Epithelial cell of esophagus (primary cell): ENCODE measurements at regions not wholly inside any gene's neighbourhood (a gene's known extent, or its start where the extent isn't known, plus 50 kb on each side); places are given as distances from the start of the nearest gene placed in this dataset.
"Not testable (repeated sequence)": the region's sequence is repeated elsewhere in the genome, so short reads cannot be mapped to it uniquely, and the experiment has no call there.

ENCODE experiments used
- DNase-seq: peaks from one replicate; pipeline ENCODE4 v3.0.0; 2010; ENCODE audit warnings: low read depth
- H3K4me3 ChIP-seq: 2 replicates; pipeline ENCODE4 v1.5.1; 2011; ENCODE audit warnings: mild to moderate bottlenecking, low read length, control low read depth
- TF ChIP-seq, protein P1 (sequence below): IDR thresholded peaks from 2 replicates; pipeline ENCODE4 v1.5.1; 2011; ENCODE audit warnings: low read depth, mild to moderate bottlenecking, low read length, control low read depth, inconsistent platforms; ENCODE audit not compliant: insufficient read depth; ENCODE audit errors: missing control alignments

DNA sequence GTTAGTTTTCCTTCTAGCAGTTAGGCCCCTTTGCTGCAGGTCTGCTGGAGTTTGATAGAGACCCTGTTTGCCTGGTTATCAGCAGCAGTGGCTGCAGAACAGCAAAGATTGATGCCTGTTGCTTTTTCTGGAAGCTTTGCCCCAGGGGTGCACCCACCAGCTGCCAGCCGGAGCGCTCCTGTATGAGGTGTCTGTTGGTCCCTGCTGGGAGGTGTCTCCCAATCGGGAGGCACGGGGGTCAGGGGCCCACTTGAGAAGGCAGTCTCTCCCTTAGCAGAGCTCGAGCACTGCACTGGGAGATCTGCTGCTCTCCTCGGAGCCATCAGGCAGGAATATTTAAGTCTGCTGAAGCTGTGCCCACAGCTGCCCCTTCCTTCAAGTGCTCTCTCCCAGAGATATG, 825.3 kb upstream of the GRM7 start:
- no peak for DNase-seq
- TF ChIP-seq, protein P1, sequence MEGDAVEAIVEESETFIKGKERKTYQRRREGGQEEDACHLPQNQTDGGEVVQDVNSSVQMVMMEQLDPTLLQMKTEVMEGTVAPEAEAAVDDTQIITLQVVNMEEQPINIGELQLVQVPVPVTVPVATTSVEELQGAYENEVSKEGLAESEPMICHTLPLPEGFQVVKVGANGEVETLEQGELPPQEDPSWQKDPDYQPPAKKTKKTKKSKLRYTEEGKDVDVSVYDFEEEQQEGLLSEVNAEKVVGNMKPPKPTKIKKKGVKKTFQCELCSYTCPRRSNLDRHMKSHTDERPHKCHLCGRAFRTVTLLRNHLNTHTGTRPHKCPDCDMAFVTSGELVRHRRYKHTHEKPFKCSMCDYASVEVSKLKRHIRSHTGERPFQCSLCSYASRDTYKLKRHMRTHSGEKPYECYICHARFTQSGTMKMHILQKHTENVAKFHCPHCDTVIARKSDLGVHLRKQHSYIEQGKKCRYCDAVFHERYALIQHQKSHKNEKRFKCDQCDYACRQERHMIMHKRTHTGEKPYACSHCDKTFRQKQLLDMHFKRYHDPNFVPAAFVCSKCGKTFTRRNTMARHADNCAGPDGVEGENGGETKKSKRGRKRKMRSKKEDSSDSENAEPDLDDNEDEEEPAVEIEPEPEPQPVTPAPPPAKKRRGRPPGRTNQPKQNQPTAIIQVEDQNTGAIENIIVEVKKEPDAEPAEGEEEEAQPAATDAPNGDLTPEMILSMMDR: no peak
- H3K4me3 ChIP-seq: no peak overlapping the region

DNA sequence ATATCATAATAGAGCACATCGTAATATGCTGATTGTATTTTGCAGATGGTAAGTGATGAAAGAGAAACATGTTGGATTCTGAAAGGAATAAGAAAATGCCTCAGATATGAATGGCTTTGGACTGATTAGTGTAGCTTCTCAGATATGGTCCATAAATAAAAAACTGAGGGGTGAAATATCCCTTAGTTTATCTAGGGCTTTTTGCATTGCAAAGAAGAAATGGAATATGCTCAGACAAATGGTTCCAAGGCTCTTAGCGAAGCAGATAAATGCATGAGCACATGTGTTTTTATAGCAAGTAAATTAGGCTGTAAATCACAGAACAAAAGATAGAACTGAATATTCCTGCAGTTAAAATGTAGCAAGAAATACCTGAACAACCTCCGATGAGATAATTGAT, 820.9 kb upstream of the GRM7 start:
- DNase-seq: no peak
- H3K4me3 ChIP-seq: no peak overlapping the region
- TF ChIP-seq, protein P1: no peak

DNA sequence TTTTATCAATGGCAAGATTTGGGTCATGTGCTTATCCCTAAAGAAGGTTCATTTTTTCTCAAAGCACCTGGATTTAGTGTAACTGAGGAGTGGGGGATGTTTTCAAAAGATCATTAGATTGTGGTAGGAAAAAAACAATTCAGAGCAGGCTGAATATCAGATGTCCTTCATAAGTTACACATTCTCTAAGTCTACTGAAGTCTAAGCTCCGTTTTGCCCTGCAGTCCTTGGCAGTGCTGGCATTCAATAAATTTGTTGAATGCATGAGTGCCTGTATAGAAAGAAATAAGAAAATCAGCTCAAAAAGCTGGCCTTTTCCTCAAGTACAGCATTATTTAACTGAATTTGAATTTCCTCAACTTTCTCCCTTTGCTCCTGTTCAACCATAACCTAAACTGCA, 819.0 kb upstream of the GRM7 start:
- no peak for DNase-seq
- TF ChIP-seq, protein P1: no peak
- no peak overlapping the region for H3K4me3 ChIP-seq

DNA sequence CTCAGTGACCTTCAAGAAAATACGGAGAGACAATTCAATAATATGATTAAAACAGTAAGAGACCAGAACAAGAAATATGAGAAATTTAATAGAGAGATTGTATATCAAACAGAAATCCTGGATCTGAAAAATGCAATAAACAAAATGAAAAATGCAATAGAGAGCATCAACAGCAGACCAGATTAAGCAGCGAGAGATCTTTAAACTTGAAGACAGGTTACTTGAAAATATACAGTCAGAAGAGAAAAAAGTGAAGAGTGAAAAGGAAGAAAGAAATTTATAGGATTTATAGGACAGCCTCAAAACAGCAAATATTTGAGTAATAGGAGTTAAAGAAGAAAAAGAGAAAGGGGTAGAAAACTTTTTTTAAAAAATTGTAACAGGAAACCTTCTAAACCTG, 813.9 kb upstream of the GRM7 start:
- TF ChIP-seq, protein P1: no peak
- no peak overlapping the region for H3K4me3 ChIP-seq
- DNase-seq: no peak

DNA sequence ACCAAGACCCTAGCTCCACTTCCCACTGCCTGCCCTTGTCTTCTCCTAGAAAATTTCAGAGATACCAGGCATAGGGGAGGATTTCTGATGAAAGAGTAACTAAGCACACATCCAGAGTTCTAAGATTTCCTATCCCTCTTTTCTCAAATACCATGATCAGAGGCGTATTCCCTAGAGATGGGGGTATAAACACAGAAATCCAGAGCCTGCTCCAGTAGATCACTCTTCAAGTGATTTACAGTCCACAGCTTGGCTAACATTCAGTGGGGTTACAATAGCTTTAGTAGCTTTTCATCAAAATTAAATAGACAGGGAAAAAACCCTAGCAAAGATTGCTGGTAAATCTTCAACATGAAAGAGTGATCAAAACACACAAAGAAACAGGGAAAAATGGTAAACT, 800.7 kb upstream of the GRM7 start:
- TF ChIP-seq, protein P1: no peak
- DNase-seq: no peak
- no peak overlapping the region for H3K4me3 ChIP-seq

DNA sequence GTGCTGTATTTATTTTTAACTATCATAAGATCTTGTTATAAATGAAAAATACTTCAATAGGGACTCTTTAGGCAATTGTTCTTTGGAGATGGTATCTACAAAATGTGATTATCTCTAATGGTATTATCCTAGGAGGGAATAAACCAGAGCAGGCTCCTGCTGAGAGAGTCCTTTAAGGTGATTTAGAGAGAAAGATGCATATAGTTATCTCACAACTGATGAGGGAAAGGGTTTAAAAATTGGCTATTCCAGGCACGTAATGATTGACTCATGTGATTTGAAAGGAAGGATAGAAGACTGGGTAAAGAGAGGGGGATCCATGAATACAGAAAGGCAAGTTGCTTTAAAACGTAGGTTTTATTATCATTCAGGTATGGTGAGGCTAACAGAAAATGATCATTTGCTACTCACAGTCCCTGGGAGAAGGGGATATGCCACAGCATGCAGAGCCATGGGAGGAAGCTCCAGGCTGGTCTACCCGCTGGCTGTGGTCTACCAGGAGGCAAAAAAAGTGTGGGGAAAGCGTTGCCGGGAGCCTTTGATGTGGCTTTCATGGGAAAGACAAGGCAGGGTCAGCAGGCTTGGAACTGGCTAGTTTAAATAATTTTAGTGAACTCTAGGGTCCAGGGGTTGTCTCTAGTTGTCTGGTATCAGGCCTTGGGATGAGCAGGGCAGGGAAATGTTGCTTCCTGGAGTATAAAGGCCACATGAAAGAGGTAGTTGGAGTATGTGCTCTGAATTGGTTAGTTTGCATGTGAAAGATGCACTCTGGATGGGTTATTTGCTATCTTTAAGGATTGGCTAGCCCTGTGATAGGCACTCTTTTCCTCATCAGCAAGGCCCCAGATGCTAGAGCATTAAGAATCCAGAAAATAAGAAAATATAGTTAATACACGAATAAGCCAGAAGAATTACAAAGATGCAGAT, 798.4 kb upstream of the GRM7 start:
- no peak for DNase-seq
- TF ChIP-seq, protein P1: no peak
- no peak overlapping the region for H3K4me3 ChIP-seq

DNA sequence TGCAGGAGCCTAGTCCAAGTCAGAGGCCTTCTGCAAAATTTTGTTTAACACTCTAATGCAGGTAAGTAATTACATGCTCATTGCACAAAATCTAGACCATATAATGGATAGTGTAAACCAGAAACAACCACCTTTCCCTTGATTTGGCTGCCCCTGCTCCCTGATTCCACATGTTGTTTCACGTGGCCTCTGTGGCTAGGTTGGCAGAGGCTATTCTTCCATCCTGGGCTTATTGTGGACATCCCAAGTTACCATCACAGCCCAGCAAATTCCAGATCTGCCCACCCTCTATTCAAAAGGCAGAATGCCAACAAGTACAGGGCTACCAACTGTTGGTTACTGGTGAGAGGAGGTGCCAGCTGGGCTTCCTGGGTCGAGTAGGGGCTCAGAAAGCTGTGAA, 794.5 kb upstream of the GRM7 start:
- TF ChIP-seq, protein P1: no peak
- H3K4me3 ChIP-seq: no peak overlapping the region

DNA sequence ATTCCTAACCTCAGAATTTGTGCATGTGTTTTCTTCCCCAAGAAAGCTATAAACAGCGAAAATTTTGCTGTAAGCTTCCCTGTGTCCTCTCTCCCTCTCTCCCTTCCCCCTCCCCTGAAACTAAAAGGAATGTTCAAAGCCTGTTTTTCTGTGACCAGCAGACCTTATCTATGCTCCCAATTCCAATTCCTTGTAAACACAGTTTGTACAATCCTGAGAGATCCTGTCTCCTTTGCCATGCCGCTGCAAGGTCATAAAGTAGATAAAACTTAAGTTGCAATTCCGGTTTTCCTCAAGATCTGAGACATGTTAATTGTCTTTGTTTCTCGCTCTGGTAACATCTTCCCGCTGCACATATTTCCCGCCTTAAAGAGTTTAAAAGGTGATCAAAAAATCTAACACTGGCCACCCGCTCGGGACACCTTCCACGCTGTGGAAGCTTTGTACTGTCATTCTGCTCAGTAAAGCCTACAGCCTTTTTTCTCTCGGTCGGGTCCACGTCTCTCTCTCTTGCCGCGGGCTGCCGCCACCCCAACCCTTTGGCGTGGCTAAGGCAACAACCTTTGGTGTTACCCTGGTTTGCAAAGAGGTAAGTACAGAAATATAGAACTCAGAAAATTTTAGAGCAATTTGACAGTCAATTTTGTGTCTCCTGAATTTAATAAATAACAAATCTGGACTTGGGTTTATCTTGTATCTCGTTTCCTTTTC, 793.9 kb upstream of the GRM7 start:
- not testable (repeated sequence) for DNase-seq

More for the DNA sequence above, 794.5 kb upstream of the GRM7 start:
- no peak for DNase-seq

More for the DNA sequence above, 793.9 kb upstream of the GRM7 start:
- H3K4me3 ChIP-seq: not testable (repeated sequence)
